ENCODE measurements at regions not wholly inside any gene's neighbourhood (a gene's known extent, or its start where the extent isn't known, plus 50 kb on each side); places are given as distances from the start of the nearest gene placed in this dataset.

- no peak for TF ChIP-seq CTCF (optimal IDR thresholded peaks at IDR 0.05 in 1 of 3, IDR thresholded peaks at IDR 0.05 in 1 of 3, conservative IDR thresholded peaks at IDR 0.05 in 1 of 3; ENCODE audit: extremely low read depth in 1 of 3, insufficient read depth in 2 of 3, low read length in 3 of 3)
- TF ChIP-seq EZH2 (IDR thresholded peaks at IDR 0.05; ENCODE audit: low read length), result no peak
These were observed 217.8 kb upstream of the ARL4C start for GRCh38 chr2:234714711-234715110.

Data from keratinocyte (primary cell).